Lung (tissue), 11 donors: ENCODE measurements at regions not wholly inside any gene's neighbourhood (a gene's known extent, or its start where the extent isn't known, plus 50 kb on each side); places are given as distances from the start of the nearest gene placed in this dataset.

Source experiments
- ATAC-seq: fragments of 200-7000 bp; cut with Tn5 transposase; one replicate; pipeline ENCODE4 v1.9.1; 2020; ENCODE audit warnings: moderate number of reproducible peaks; ENCODE audit not compliant: insufficient read depth, low FRiP score
- DNase-seq, 3 donors: peaks; one replicate each; pipeline ENCODE4 v3.0.0-alpha.2; 2013 to 2017
- H3K27ac ChIP-seq, 2 donors: one replicate each; pipeline ENCODE4 v1.5.1; 2013; ENCODE audit warnings: mild to moderate bottlenecking in 2 of 2, moderate library complexity in 2 of 2, control low read depth in 1 of 2, inconsistent platforms in 1 of 2, low read depth in 1 of 2, low read length in 1 of 2
- H3K27me3 ChIP-seq, 3 donors: one replicate each; pipeline ENCODE4 v1.5.1; 2013; ENCODE audit warnings: low read length in 2 of 3; ENCODE audit not compliant: control insufficient read depth in 3 of 3, insufficient read depth in 3 of 3
- H3K36me3 ChIP-seq, 4 donors: one replicate each; pipeline ENCODE4 v1.5.1; 2013; ENCODE audit warnings: low read length in 4 of 4, mild to moderate bottlenecking in 1 of 4, moderate library complexity in 1 of 4; ENCODE audit not compliant: control insufficient read depth in 4 of 4, insufficient read depth in 4 of 4
- H3K4me1 ChIP-seq, 5 donors: one replicate each; pipeline ENCODE4 v1.5.1; 2013; ENCODE audit warnings: low read length in 5 of 5, mild to moderate bottlenecking in 2 of 5, moderate library complexity in 1 of 5; ENCODE audit not compliant: control insufficient read depth in 5 of 5, insufficient read depth in 5 of 5
- H3K4me3 ChIP-seq: one replicate; pipeline ENCODE4 v1.5.1; 2013; ENCODE audit warnings: mild to moderate bottlenecking, control low read depth, moderate library complexity
- H3K9ac ChIP-seq, 2 donors: one replicate each; pipeline ENCODE4 v1.5.1; 2013; ENCODE audit warnings: low read length in 2 of 2, control low read depth in 1 of 2; ENCODE audit not compliant: insufficient read depth in 1 of 2
- H3K9me3 ChIP-seq, 4 donors: one replicate each; pipeline ENCODE4 v1.5.1; 2013; ENCODE audit warnings: low read length in 3 of 4, mild to moderate bottlenecking in 1 of 4, moderate library complexity in 1 of 4; ENCODE audit not compliant: control insufficient read depth in 4 of 4, insufficient read depth in 3 of 4
- CTCF ChIP-seq: IDR thresholded peaks from 2 replicates; pipeline ENCODE4 v1.5.1; 2012; ENCODE audit warnings: mild to moderate bottlenecking; ENCODE audit errors: control extremely low read depth, extremely low read depth
- WGBS, 2 donors: extraction: QIAGEN DNeasy Blood & Tissue Kit; methylation state at CpG; one replicate each; pipeline ENCODE4 v1.1.7; 2013; 5-methylcytosine and 5-hydroxymethylcytosine counted together
- donor health status: control.
- donor health status: control.
- donor health status: Bipolar disorder and iron deficiency.
- donor health status: healthy.
- donor health status: DM: yes; HTN: yes; CAD: no.

GRCh38 chr13:88085036-88085435 is 413.9 kb downstream of the SLITRK5 start:
- DNase-seq, result no peak
- no peaks in the 10 kb centered on the region for H3K36me3 ChIP-seq
- H3K27ac ChIP-seq, result no peak overlapping the region
- no peaks in the 10 kb centered on the region for H3K27me3 ChIP-seq
- no peak for ATAC-seq
- TF ChIP-seq CTCF, result no peak
- no peaks in the 10 kb centered on the region for H3K9me3 ChIP-seq
- no peaks in the 10 kb centered on the region for H3K4me1 ChIP-seq
- no peak overlapping the region for H3K4me3 ChIP-seq
- no peak overlapping the region for H3K9ac ChIP-seq

- no peak for TF ChIP-seq CTCF
- no peak overlapping the region for H3K9ac ChIP-seq
- no peaks in the 10 kb centered on the region for H3K27me3 ChIP-seq
- no peak for DNase-seq
- no peak for ATAC-seq
- WGBS, 2 donors, result 91 to 95% methylated on average over 3 of the region's 3 CpGs
- no peaks in the 10 kb centered on the region for H3K36me3 ChIP-seq
- H3K9me3 ChIP-seq, result no peaks in the 10 kb centered on the region
- H3K4me3 ChIP-seq, result no peak overlapping the region
- H3K27ac ChIP-seq, result no peak overlapping the region
- H3K4me1 ChIP-seq, result no peaks in the 10 kb centered on the region
Observed at GRCh38 chr13:88086577-88086976, 415.4 kb downstream of the SLITRK5 start.

GRCh38 chr13:88097541-88097940 is 426.4 kb downstream of the SLITRK5 start:
- no peak for TF ChIP-seq CTCF
- H3K27me3 ChIP-seq, result no peaks in the 10 kb centered on the region
- no peak overlapping the region for H3K9ac ChIP-seq
- WGBS, 2 donors, result 2 to 19% methylated on average over 2 of the region's 2 CpGs
- H3K36me3 ChIP-seq, result no peaks in the 10 kb centered on the region
- no peak overlapping the region for H3K4me3 ChIP-seq
- no peak overlapping the region for H3K27ac ChIP-seq
- DNase-seq (no peak), ATAC-seq (no peak)
- no peaks in the 10 kb centered on the region for H3K4me1 ChIP-seq
- H3K9me3 ChIP-seq, result no peaks in the 10 kb centered on the region

GRCh38 chr13:88103824-88104223 is 432.7 kb downstream of the SLITRK5 start:
- no peak for ATAC-seq
- 60 to 87% methylated on average over 1 of the region's 1 CpG for WGBS, 2 donors
- no peak for TF ChIP-seq CTCF

More at GRCh38 chr13:88103824-88104223, 432.7 kb downstream of the SLITRK5 start:
- DNase-seq, result peak; percentile 2 to 17 (median 10)
- Histone ChIP-seq H3K9ac (no peak overlapping the region), H3K4me1 (no peaks in the 10 kb centered on the region), H3K4me3 (no peak overlapping the region), H3K27me3 (no peaks in the 10 kb centered on the region), H3K27ac (no peak overlapping the region), H3K36me3 (no peaks in the 10 kb centered on the region), H3K9me3 (peaks cover 0 to 4% (median 0%) of the 10 kb centered on the region in 4 donors)
